ENCODE measurements at regions not wholly inside any gene's neighbourhood (a gene's known extent, or its start where the extent isn't known, plus 50 kb on each side); places are given as distances from the start of the nearest gene placed in this dataset.

- H3K9ac ChIP-seq (ENCODE audit: low read length), result no peak overlapping the region
- no peak overlapping the region for H3K4me2 ChIP-seq (ENCODE audit: low read length)
- H2AFZ ChIP-seq (ENCODE audit: low read depth, low read length), result no peak overlapping the region
- no peaks in the 10 kb centered on the region for H3K79me2 ChIP-seq (ENCODE audit: low read length)
- no peak overlapping the region for H3K27ac ChIP-seq (ENCODE audit: low read length)
- TF ChIP-seq EZH2phosphoT487 (IDR thresholded peaks at IDR 0.05; ENCODE audit: low read depth), result no peak
- TF ChIP-seq, protein P1, sequence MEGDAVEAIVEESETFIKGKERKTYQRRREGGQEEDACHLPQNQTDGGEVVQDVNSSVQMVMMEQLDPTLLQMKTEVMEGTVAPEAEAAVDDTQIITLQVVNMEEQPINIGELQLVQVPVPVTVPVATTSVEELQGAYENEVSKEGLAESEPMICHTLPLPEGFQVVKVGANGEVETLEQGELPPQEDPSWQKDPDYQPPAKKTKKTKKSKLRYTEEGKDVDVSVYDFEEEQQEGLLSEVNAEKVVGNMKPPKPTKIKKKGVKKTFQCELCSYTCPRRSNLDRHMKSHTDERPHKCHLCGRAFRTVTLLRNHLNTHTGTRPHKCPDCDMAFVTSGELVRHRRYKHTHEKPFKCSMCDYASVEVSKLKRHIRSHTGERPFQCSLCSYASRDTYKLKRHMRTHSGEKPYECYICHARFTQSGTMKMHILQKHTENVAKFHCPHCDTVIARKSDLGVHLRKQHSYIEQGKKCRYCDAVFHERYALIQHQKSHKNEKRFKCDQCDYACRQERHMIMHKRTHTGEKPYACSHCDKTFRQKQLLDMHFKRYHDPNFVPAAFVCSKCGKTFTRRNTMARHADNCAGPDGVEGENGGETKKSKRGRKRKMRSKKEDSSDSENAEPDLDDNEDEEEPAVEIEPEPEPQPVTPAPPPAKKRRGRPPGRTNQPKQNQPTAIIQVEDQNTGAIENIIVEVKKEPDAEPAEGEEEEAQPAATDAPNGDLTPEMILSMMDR (IDR thresholded peaks at IDR 0.05; ENCODE audit: low read depth, low read length), result no peak
- no peaks in the 10 kb centered on the region for H3K36me3 ChIP-seq (replicated peaks; ENCODE audit: low read depth, low read length)
- H4K20me1 ChIP-seq (ENCODE audit: insufficient read depth, low read length), result no peaks in the 10 kb centered on the region
- H3K4me3 ChIP-seq (ENCODE audit: low read length), result no peak overlapping the region
- H3K9me3 ChIP-seq (ENCODE audit: insufficient read depth, low read length), result no peaks in the 10 kb centered on the region
- H3K27me3 ChIP-seq (ENCODE audit: low read depth, low read length), result no peaks in the 10 kb centered on the region
- H3K4me1 ChIP-seq (ENCODE audit: low read length), result no peaks in the 10 kb centered on the region
Observed at GRCh38 chr2:35408320-35408719, 947.3 kb upstream of the CRIM1 start.

DNA sequence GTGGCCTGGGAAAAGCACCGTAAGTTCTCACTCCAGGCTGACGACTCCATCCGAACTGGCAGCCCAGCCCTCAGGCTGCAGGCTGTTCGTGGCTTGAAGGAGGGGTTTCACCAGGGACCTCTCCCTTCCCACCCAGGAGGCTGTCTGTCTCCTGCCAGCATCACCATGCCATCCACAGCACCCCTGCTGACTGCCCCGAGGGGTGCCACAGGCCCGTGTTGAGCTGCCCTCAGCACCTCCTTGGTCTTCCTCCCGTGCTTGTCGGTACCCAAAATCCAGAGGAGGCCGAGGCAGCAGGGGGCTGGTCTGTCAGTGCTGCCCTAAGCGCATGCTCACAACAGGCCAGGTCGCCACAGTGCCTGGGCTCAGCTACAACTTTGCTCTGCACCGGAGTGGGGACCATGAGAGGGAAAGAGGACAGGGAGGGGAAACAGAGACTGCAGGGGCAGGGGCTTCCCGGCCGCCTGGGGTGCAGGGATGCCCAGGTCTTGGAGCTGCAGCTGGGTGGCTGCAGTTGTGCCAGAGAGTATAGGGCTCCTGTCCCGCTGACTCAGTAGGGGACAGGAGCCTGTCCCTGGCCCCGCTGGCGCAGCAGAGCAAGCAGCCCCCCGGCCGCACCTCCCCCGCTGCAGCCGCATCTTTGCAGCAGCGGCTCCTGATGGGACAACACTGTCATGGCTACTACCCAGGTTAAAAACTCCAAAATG is 963.7 kb upstream of the CRIM1 start:
- no peak overlapping the region for H3K9ac ChIP-seq (ENCODE audit: low read length)
- H4K20me1 ChIP-seq (ENCODE audit: insufficient read depth, low read length), result no peaks in the 10 kb centered on the region
- H3K36me3 ChIP-seq (replicated peaks; ENCODE audit: low read depth, low read length), result no peaks in the 10 kb centered on the region
- H3K9me3 ChIP-seq (ENCODE audit: insufficient read depth, low read length), result no peaks in the 10 kb centered on the region
- no peak overlapping the region for H3K4me3 ChIP-seq (ENCODE audit: low read length)
- no peak overlapping the region for H2AFZ ChIP-seq (ENCODE audit: low read depth, low read length)
- TF ChIP-seq, protein P1 (IDR thresholded peaks at IDR 0.05; ENCODE audit: low read depth, low read length), result no peak
- no peak for TF ChIP-seq EZH2phosphoT487 (IDR thresholded peaks at IDR 0.05; ENCODE audit: low read depth)
- no peaks in the 10 kb centered on the region for H3K4me1 ChIP-seq (ENCODE audit: low read length)
- H3K79me2 ChIP-seq (ENCODE audit: low read length), result no peaks in the 10 kb centered on the region
- no peak overlapping the region for H3K4me2 ChIP-seq (ENCODE audit: low read length)
- H3K27ac ChIP-seq (ENCODE audit: low read length), result no peak overlapping the region
- H3K27me3 ChIP-seq (ENCODE audit: low read depth, low read length), result no peaks in the 10 kb centered on the region

DNA sequence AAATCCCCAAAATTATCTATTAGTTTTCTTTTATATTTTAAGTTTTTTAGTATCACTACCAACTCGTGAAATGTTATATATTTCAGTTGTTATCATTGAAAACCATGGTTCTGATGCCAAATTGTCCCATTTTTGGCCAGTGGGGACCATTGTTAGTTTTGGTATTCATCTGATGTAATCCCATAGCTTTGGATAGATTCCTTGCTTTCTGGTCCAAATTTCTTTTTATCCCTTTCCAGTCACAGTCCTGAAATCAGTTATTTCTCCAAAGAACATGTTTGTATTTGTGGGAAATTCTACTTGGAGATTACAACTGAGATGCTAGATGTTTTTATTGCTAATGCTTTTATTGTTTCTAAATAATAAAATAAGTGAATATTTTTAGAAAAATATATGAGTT is 976.8 kb upstream of the CRIM1 start:
- H3K4me2 ChIP-seq (ENCODE audit: low read length), result no peak overlapping the region
- no peaks in the 10 kb centered on the region for H3K79me2 ChIP-seq (ENCODE audit: low read length)
- H3K9me3 ChIP-seq (ENCODE audit: insufficient read depth, low read length), result no peaks in the 10 kb centered on the region
- no peak overlapping the region for H3K27ac ChIP-seq (ENCODE audit: low read length)
- no peak for TF ChIP-seq EZH2phosphoT487 (IDR thresholded peaks at IDR 0.05; ENCODE audit: low read depth)
- TF ChIP-seq, protein P1 (IDR thresholded peaks at IDR 0.05; ENCODE audit: low read depth, low read length), result no peak
- no peaks in the 10 kb centered on the region for H4K20me1 ChIP-seq (ENCODE audit: insufficient read depth, low read length)
- no peak overlapping the region for H2AFZ ChIP-seq (ENCODE audit: low read depth, low read length)
- H3K36me3 ChIP-seq (replicated peaks; ENCODE audit: low read depth, low read length), result no peaks in the 10 kb centered on the region
- H3K4me1 ChIP-seq (ENCODE audit: low read length), result no peaks in the 10 kb centered on the region
- no peak overlapping the region for H3K4me3 ChIP-seq (ENCODE audit: low read length)
- no peaks in the 10 kb centered on the region for H3K27me3 ChIP-seq (ENCODE audit: low read depth, low read length)
- H3K9ac ChIP-seq (ENCODE audit: low read length), result no peak overlapping the region

GRCh38 chr2:35374845-35375244 is 980.7 kb upstream of the CRIM1 start:
- Histone ChIP-seq H3K27ac (ENCODE audit: low read length) (no peak overlapping the region), H3K9ac (ENCODE audit: low read length) (no peak overlapping the region), H3K4me3 (ENCODE audit: low read length) (no peak overlapping the region), H3K36me3 (replicated peaks; ENCODE audit: low read depth, low read length) (no peaks in the 10 kb centered on the region), H2AFZ (ENCODE audit: low read depth, low read length) (no peak overlapping the region), H3K27me3 (ENCODE audit: low read depth, low read length) (no peaks in the 10 kb centered on the region), H3K4me1 (ENCODE audit: low read length) (no peaks in the 10 kb centered on the region), H3K4me2 (ENCODE audit: low read length) (no peak overlapping the region), H3K9me3 (ENCODE audit: insufficient read depth, low read length) (no peaks in the 10 kb centered on the region), H3K79me2 (ENCODE audit: low read length) (no peaks in the 10 kb centered on the region), H4K20me1 (ENCODE audit: insufficient read depth, low read length) (no peaks in the 10 kb centered on the region)
- TF ChIP-seq EZH2phosphoT487 (IDR thresholded peaks at IDR 0.05; ENCODE audit: low read depth), result no peak
- TF ChIP-seq, protein P1 (IDR thresholded peaks at IDR 0.05; ENCODE audit: low read depth, low read length), result no peak

Data from OCI-LY3 (cell line).